A172 (cell line): ENCODE measurements at regions not wholly inside any gene's neighbourhood (a gene's known extent, or its start where the extent isn't known, plus 50 kb on each side); places are given as distances from the start of the nearest gene placed in this dataset.

Source experiments
- DNase-seq: peaks from one replicate; pipeline ENCODE4 v3.0.0-alpha.2; 2015; ENCODE audit warnings: low spot score

DNA sequence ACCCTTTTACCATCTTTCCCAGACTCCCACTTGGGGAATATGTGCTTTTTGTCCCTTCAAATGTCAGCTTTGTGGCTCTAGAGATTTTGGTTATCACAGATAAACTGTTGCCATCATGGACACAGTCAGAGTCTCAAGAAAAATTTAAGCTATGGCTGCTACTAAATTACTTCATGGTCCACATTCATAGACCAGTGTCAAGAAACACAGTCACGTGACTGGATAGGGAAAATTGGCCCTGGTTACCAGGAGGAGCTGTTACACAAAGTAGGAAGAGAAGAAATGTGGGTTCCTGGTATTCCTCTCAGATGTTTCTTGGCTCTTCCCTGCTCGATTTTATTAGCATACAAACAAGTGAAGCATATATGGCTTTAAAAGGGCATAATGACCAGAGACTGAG, 348.9 kb downstream of the NDFIP2 start:
- DNase-seq: no peak

DNA sequence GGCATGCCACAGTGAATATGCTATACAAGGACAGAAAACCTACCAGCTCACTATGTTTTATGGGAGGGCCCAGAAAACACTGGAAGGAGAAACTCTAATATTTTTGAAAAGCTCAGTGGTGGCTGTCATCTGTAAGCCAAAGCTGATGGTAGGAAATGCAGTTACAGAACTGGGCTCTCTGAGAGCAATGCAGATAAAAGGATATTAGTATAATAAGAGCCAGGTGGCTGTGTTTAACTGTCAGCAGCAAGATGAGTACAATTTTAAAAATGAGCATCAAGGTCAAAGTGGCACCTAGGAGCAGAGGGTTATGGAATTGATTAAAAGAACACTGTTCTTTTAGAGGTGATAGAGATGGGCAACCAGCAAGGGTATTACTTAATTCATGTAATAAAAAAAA, 345.0 kb downstream of the NDFIP2 start:
- DNase-seq: no peak

DNA sequence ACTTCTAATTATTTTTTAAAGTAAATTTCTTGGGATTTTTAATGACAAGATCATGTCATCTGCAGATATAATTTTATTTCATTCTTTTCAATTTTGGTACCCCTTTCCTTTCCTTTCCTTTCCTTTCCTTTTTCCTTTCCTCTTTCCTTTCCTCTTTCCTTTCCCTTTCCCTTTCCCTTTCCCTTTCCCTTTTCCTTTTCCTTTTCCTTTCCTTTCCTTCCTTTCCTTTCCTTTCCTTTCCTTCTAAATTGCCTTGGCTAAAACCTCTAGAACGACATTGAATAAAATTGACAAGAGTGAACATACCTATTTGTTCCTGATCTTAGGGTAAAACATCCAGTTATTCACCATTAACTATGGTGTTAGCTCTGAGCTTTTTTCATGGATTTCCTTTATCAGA, 334.1 kb downstream of the NDFIP2 start:
- DNase-seq: no peak

DNA sequence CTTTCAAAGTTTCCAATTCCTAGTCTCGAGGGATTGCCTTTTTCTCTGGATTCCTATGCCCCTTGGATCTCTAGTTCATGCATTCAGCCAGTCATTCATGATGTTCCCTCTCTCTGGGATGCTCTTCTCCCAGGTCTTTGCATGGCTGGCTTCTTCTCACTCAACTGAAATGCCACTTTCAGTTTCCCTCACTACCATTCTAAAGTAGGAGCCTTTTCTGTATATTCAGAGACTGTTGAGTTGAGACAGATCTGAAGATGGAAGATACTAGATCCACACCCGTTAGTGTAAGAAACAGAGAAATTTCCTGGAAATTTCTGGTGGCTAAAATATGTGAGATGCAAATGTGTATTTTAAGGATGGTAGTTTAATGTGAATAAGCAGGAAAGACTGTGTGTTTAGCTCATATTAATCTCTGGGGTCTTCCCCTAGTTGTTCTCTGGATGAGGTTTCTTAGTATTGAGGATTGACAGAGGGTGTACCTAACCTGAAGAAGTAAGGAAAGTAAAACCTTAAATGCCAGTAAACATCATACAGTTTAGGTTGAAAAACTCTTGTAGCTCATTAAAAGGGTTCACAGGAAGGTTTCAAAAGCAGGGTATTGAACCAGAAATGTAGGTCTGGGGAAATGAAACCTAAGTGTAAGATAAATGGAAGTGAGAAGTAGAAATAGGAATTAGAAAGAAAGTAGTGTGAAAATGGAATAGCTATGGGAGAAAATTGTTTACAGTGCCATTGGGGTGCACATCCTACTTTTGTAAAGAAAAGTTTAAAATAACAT, 331.3 kb downstream of the NDFIP2 start:
- no peak for DNase-seq

DNA sequence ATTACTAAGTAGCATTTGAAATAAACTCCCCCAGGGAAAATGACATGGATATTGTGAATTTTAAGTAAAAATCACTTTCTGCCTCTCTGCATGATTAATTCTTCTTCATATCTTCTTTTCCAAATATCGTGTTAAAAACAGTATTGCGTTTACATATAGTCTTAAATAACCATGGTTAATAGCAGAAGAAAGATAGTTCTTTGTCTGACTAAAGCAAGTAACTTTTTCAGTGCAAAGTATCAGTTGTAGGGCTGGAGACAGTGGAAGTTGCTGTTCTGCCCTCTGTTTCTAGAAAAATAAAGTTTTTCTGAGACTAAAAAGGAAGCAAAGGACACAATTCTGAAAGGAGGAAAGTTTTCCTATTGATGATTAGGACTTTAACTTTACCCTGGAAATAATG, 330.2 kb downstream of the NDFIP2 start:
- no peak for DNase-seq

DNA sequence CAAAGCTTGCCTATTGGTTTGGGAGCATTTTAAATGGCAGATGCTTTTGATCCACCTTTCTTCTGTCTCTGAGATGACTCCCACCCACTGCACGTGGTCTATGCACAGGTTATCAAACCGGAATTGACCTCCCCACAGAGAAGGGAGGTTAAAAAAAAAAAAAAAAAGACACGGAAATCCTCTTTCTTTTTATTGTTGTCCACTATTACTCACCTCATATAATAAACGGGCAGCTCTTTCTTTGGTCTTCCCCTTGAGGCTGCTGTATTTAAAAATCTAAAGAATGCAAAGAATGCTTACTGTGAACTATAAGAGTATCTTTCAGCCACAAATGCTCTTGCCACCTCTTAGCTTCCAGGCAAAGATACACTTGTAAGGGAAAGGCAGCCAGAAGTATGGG, 329.7 kb downstream of the NDFIP2 start:
- DNase-seq: peak; percentile 81

DNA sequence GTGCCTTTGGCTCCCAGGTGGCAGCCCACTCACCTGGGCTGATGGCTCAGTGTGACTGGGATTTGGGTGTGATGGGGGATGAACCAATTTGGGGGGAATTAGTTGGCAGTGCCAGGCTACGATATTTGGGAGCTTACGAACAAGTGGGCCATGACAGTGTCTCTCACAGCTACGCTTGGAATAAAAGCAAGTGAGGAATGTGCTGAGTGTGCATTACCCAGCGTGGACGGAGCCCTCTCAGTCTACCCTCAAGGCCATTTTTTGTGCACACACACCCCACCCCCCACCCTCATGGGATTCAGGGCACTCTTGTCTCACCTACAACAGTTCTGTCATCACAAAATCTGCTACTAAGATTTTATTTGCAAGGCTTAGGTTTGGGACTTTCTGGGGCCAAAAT, 329.1 kb downstream of the NDFIP2 start:
- no peak for DNase-seq

DNA sequence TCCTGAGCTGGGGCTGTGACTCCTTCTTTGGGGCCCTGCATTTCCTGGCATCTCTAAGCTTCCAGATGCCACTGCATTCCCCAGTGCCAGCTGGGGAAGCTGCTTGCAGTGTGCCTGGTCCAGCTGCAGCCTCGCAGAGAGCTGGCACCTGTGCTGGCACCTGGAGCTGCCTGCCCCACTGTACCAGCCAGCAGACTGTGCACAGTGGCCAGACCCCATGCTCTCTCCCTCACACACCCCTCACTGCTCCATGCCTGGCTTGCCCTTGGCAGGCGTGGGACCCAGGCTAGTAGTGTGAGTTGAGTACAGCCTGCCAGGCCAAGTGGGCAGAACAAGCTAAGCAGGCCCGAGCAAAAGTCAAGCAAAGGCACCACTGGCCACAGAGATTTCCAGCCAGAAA, 327.5 kb downstream of the NDFIP2 start:
- DNase-seq: no peak

DNA sequence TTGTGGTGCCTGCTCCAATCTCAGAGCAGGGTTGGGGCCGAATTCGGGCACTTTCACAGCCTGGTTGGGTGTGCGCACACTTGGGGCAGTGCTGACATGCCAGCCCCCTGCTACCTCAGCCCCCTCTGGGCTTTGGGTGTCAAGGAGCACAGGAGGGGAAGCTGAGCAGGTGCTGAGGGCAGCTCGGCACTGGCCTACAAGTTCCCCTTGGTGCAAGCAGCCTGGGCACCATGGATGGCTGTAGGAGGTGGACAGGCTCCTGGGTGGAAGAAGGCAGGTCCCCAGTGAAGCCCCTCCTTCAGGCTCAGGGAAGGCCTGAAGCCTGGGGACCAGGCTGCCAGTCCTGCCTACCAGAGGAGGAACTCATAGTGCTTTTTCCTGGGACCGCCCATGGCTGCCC, 326.6 kb downstream of the NDFIP2 start:
- DNase-seq: no peak

DNA sequence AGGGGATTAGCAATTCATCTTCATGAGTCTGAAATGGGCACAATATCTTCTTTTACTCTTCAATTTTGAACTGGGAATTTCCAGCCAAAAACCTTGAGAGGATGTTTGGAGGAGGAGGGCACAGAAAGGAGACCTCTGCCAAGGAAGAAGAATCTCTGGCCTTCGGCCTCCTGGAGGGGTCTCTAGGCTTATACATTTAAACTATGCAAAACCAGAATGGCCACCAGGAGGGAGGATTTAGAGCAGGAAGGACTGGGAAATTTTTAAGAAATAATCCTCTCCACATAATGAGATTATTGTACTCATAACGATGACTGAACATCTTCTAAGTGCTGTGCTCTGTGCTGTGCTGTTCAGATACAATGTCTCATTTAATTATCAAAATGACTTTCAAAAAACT, 325.9 kb downstream of the NDFIP2 start:
- no peak for DNase-seq

DNA sequence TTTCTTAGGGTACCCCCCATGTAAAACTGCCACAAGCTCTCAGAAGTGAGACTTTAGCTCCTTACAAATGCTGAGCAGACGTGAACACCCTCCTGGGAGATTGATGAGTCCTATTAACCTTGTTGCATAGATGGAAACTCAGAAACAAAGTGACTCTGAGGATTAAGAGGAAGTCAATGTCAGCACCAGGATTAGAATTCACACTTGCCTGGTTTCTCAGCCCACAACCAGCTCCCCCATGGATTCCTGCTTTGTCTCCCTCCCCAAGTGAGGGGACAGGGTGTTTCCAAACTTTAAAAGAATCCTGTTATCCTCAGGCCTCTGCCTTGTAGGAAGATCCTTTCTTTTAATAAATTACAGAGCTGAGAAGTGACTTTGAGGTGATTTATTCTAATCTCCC, 324.4 kb downstream of the NDFIP2 start:
- DNase-seq: no peak

DNA sequence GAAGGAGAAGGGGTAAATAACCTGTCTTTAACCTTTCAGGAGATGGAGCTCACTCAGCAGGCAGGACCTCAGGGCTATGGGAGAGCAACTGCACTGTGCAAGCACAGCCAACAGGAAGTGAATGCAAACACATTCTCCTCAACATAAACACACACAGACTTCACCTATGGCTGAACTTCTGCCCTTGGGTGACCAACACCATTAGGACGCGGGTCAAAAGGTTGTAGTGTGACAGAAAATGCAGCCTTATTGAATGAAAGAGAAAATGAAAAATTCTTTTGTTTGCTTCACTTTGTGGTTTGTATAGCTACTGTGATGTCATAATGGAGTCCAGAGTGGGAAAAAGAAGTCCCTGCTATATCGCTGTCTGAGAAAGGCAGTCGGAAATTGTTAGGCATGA, 323.0 kb downstream of the NDFIP2 start:
- DNase-seq: no peak

DNA sequence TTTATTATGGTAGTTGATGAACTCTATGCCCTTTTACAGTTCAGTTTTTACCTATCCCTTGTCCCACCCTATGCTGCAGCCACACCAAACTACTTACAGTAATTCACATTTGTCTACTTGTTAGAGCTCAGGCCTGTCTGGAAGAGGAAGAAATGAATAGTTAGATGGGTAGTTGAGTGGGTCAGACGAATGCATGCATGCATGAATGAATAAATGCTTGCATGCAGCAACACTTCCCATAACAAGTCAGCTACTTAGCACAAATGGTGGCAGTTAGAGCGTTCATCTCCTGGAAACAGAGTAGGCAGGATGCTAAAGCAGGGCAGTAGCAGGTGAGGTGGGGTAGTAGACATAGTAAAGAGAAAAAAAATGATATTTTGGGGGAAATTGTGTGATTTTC, 322.3 kb downstream of the NDFIP2 start:
- DNase-seq: no peak

DNA sequence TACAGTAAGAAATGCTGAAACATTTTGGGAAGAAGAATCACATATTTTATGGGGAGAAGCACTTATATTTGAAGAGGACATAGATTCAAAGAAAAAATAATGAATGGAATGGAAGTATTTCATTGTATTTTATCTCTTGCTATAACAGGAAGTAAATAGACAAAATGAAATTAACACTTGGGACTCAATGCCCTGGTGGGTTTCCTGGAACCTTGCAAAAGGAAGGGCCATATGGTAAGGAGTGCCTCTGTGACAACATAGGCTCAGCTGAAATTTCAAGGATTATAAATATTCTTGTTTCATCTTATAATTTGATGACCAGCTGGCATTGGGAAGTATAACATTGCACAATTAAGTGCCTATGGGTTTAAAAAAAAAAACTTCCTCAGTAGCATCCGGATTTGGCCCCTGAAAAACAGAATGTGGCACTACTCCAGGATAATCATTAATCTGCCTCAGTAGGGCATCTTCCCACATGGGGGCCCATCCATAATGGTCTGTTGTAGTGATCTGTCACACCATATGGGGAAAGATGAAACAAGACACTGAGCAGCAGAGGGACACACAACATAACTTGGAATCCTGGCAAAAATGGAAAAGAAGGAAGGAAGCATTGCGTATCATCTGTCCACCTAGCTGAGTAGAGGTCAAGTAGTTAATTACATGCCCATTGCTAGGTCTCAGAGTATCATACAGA, 321.6 kb downstream of the NDFIP2 start:
- DNase-seq: no peak

DNA sequence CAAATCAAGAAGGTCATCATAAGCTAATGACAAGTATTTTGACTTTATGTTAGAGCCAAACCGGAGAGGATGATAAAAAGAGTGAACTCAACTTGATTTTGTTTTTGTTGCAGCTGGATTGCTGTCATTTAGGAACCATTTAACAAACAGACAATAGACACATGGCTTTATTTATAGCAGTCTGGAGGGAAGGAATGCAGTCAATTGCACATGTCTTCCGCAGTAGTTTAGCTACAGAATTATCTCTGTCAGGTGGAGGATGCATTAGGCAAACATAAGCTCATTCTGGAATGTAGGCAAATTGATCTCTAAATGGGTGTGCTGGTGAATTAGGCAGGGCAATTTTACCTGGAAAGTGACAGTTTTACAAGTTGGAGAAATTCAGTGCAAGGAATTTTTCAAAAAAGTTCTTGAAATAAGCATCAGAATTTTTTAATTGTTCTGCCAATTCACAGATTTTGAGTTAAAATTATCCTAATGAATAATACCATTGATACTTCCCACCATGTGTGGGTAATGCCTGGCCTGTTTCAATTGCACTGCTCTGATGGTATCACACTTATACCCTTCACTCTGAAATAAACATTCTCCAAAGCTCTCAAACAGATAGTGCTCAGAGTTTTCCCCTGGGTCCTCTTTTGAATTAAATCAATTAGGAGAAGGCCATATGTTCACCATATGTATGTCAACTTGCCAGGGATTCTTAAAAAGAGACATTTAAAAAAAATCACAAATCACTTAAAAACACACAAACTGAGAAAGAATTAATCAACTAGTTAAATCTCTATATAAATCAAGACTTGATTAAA, 318.3 kb downstream of the NDFIP2 start:
- no peak for DNase-seq

DNA sequence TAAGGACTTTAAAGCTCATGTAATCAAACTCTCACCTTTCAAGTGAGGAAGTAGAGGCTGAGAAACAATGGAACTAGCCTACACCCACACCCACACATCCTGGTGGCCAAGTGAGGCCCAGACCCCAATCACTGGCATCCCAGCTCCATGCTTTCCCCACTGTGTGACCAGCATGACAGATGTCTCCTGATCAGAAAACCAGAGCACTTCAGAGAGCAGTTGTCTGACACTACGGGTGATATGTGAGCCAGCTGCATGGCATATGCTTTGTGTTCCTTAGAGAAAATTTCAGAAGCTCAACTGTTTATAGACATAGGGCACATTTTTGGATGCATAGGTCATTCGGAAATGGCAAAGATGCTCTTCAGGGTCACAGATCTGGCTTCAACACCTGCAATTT, 315.2 kb downstream of the NDFIP2 start:
- DNase-seq: no peak

DNA sequence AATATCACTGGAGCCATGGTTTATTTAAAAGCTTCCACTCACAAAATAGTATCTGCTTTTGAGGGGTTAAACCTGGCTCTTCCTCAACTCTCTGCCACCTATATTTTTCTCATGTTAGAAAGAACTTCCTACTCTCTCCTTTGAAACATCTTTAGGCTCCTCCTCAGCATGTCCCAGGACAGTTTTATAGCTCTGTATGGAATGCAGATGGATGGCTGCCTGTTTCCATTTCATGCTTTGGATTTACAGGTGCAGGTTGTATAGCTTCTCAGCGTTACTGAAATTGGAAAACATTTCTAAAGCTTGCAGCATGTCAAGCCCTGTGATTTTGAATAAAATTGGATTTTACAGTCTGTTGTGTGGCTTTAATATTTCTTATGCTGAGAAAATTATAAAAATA, 314.0 kb downstream of the NDFIP2 start:
- no peak for DNase-seq

DNA sequence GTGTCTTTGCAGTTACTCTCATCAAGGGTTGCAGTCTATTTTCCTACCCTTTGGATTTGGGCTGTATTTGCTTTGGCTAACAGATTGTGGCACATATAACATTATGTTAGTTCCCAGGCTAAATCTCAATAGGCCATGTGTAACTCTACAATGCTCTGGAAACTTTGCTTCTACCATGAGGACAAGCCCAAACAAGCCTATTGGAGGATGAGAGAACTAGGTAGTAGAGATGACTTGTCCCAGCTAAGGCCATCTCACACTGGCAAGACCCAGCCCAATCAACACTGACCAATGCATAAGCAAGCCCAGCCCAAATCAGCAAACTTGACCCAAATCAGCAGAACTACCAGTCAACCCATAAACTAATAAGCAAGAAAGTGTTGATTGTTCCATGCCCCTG, 311.8 kb downstream of the NDFIP2 start:
- no peak for DNase-seq

DNA sequence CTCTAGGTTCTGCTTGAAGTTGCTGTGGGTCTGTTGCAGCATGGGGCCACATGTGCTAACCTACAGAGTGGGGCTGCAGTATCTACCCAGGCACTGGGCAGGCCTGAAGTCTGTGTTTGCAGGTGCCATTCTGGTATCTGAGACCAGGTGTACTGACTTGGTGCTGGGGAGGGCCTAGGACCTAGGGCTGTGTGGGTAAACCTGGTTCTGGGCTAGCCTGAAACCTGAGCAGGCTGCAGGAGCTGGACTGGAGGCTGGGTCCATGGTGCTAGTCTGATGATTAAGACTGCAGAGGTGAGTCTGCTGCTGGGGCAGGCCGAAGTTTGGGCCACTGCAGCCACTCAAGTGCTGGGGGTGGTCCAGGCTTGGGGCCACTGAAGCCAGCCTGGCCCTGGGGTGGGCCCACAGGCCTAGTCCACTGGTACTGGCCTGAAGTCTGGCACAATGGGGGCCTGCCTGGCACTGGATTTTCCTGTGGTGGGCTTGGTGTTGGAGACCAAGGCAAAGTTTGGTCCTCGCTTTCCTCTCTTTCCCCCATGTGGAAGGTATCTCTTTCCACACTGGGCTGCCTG, 310.6 kb downstream of the NDFIP2 start:
- no peak for DNase-seq

DNA sequence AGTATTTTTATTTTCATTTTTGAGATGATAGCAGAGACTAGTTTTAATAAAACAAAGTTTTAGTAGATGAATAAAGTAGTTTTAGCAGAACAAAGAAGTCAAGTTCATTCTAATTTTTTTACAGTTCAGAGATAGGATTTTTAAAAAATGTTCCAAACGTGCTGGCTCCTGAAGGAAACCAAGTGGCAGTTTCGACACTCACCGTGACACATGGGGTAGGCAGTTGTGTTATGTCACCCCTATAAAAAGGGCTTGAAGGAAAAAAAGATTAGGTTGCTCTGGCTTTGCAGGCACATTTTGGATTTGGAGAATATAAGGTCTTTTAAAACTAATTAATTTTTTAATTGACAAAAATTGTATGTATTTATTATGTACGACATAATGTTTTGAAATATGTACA, 305.2 kb downstream of the NDFIP2 start:
- no peak for DNase-seq

DNA sequence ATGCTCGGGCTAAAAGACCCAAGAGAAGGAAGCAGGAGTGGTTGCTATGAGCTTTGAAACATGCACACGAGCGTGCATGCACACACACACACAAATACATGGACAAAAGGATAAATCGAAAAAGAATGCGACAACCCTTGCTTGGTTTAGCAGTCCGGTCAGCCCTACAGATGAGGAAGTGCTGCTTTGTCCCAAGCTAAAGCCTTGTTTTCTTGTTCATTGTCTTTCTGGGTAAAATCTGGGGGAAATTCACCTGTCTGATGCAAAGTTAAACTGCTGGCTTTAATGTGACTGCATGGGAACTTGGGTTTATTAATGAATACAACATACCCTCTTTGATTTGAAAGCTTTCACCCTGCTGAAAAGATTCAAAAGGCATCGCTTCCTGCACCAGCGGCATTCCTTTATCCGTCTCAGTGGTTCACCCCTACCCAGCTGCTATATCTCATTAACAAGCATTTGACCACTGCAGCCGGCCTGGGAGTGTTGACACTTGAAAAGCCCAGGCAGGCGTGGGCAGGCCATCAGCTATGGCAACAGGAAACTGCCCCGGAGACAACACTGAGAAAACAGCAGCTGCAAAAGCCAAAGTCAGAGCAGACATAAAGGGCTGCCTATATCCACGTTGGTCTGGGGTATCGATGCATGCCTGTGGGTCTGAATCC, 301.7 kb downstream of the NDFIP2 start:
- DNase-seq: peak; percentile 46
